ENCODE measurements at regions not wholly inside any gene's neighbourhood (a gene's known extent, or its start where the extent isn't known, plus 50 kb on each side); places are given as distances from the start of the nearest gene placed in this dataset.

- no peaks in the 10 kb centered on the region for H3K9me3 ChIP-seq (ENCODE audit: control insufficient read depth in 4 of 4, insufficient read depth in 3 of 4, low read length in 3 of 4)
- TF ChIP-seq CTCF (IDR thresholded peaks at IDR 0.05; ENCODE audit: control extremely low read depth, extremely low read depth): no peak
- H3K9ac ChIP-seq (ENCODE audit: insufficient read depth in 1 of 2, low read length in 2 of 2): no peak overlapping the region
- WGBS, 2 donors: 53 to 54% methylated on average over 2 of the region's 2 CpGs
- no peaks in the 10 kb centered on the region for H3K36me3 ChIP-seq (ENCODE audit: control insufficient read depth in 4 of 4, insufficient read depth in 4 of 4, low read length in 4 of 4)
- no peak for ATAC-seq (ENCODE audit: insufficient read depth, low FRiP score)
- H3K27ac ChIP-seq (ENCODE audit: low read depth in 1 of 2, low read length in 1 of 2): no peak overlapping the region
- no peaks in the 10 kb centered on the region for H3K27me3 ChIP-seq (ENCODE audit: control insufficient read depth in 3 of 3, insufficient read depth in 3 of 3, low read length in 2 of 3)
- no peaks in the 10 kb centered on the region for H3K4me1 ChIP-seq (ENCODE audit: control insufficient read depth in 5 of 5, insufficient read depth in 5 of 5, low read length in 5 of 5)
- H3K4me3 ChIP-seq: no peak overlapping the region
- peak in 2 of 3 donors; percentile 18 to 25 for DNase-seq
These were observed 269.1 kb downstream of the MTRR start for GRCh38 chr5:8137941-8138550.

- Histone ChIP-seq H3K9ac (ENCODE audit: insufficient read depth in 1 of 2, low read length in 2 of 2) (no peak overlapping the region), H3K27me3 (ENCODE audit: control insufficient read depth in 3 of 3, insufficient read depth in 3 of 3, low read length in 2 of 3) (no peaks in the 10 kb centered on the region), H3K4me1 (ENCODE audit: control insufficient read depth in 5 of 5, insufficient read depth in 5 of 5, low read length in 5 of 5) (no peaks in the 10 kb centered on the region), H3K9me3 (ENCODE audit: control insufficient read depth in 4 of 4, insufficient read depth in 3 of 4, low read length in 3 of 4) (no peaks in the 10 kb centered on the region), H3K4me3 (no peak overlapping the region), H3K36me3 (ENCODE audit: control insufficient read depth in 4 of 4, insufficient read depth in 4 of 4, low read length in 4 of 4) (no peaks in the 10 kb centered on the region), H3K27ac (ENCODE audit: low read depth in 1 of 2, low read length in 1 of 2) (no peak overlapping the region)
- 30 to 46% methylated on average over 5 of the region's 5 CpGs for WGBS, 2 donors
- TF ChIP-seq CTCF (IDR thresholded peaks at IDR 0.05; ENCODE audit: control extremely low read depth, extremely low read depth): no peak
- DNase-seq: no peak
- ATAC-seq (ENCODE audit: insufficient read depth, low FRiP score): no peak
These were observed 269.9 kb downstream of the MTRR start for GRCh38 chr5:8138884-8139283.

GRCh38 chr5:8150791-8151190, 281.8 kb downstream of the MTRR start:
- no peak for DNase-seq
- H3K4me3 ChIP-seq: no peak overlapping the region
- no peak overlapping the region for H3K9ac ChIP-seq (ENCODE audit: insufficient read depth in 1 of 2, low read length in 2 of 2)
- no peaks in the 10 kb centered on the region for H3K4me1 ChIP-seq (ENCODE audit: control insufficient read depth in 5 of 5, insufficient read depth in 5 of 5, low read length in 5 of 5)
- WGBS, 2 donors: 88 to 94% methylated on average over 1 of the region's 1 CpG
- ATAC-seq (ENCODE audit: insufficient read depth, low FRiP score): no peak
- no peak overlapping the region for H3K27ac ChIP-seq (ENCODE audit: low read depth in 1 of 2, low read length in 1 of 2)
- no peak for TF ChIP-seq CTCF (IDR thresholded peaks at IDR 0.05; ENCODE audit: control extremely low read depth, extremely low read depth)
- H3K9me3 ChIP-seq (ENCODE audit: control insufficient read depth in 4 of 4, insufficient read depth in 3 of 4, low read length in 3 of 4): peaks cover 0 to 4% (median 2%) of the 10 kb centered on the region in 4 donors
- no peaks in the 10 kb centered on the region for H3K36me3 ChIP-seq (ENCODE audit: control insufficient read depth in 4 of 4, insufficient read depth in 4 of 4, low read length in 4 of 4)
- no peaks in the 10 kb centered on the region for H3K27me3 ChIP-seq (ENCODE audit: control insufficient read depth in 3 of 3, insufficient read depth in 3 of 3, low read length in 2 of 3)

GRCh38 chr5:8156706-8157105, 287.8 kb downstream of the MTRR start:
- Histone ChIP-seq H3K9me3 (ENCODE audit: control insufficient read depth in 4 of 4, insufficient read depth in 3 of 4, low read length in 3 of 4) (peaks cover 0 to 2% (median 0%) of the 10 kb centered on the region in 4 donors), H3K4me3 (no peak overlapping the region), H3K27me3 (ENCODE audit: control insufficient read depth in 3 of 3, insufficient read depth in 3 of 3, low read length in 2 of 3) (no peaks in the 10 kb centered on the region), H3K4me1 (ENCODE audit: control insufficient read depth in 5 of 5, insufficient read depth in 5 of 5, low read length in 5 of 5) (no peaks in the 10 kb centered on the region), H3K9ac (ENCODE audit: insufficient read depth in 1 of 2, low read length in 2 of 2) (no peak overlapping the region), H3K27ac (ENCODE audit: low read depth in 1 of 2, low read length in 1 of 2) (no peak overlapping the region), H3K36me3 (ENCODE audit: control insufficient read depth in 4 of 4, insufficient read depth in 4 of 4, low read length in 4 of 4) (no peaks in the 10 kb centered on the region)
- WGBS, 2 donors: 70 to 90% methylated on average over 3 of the region's 3 CpGs
- no peak for DNase-seq
- no peak for ATAC-seq (ENCODE audit: insufficient read depth, low FRiP score)
- no peak for TF ChIP-seq CTCF (IDR thresholded peaks at IDR 0.05; ENCODE audit: control extremely low read depth, extremely low read depth)

Data from lung (tissue), 11 donors.